Stomach (tissue), 8 donors: ENCODE measurements at regions not wholly inside any gene's neighbourhood (a gene's known extent, or its start where the extent isn't known, plus 50 kb on each side); places are given as distances from the start of the nearest gene placed in this dataset.

Source experiments
- DNase-seq, 2 donors: peaks; one replicate each; pipeline versions ENCODE4 v3.0.0 to v3.0.0-alpha.2; 2013 to 2019
- H3K27ac ChIP-seq, 5 donors: fragments of 200-600 bp in 4 of 5; sonication (generic) in 4 of 5; one replicate each; pipeline ENCODE4 v1.5.1; 2013 to 2019; ENCODE audit warnings: mild to moderate bottlenecking in 1 of 5, moderate library complexity in 1 of 5
- H3K27me3 ChIP-seq, 3 donors: fragments of 200-600 bp; sonication (generic); one replicate each; pipeline ENCODE4 v1.5.1; 2017 to 2019; ENCODE audit warnings: mixed run types in 1 of 3
- H3K36me3 ChIP-seq, 4 donors: fragments of 200-600 bp; sonication (generic); 1 replicate in 3 of 4; 2 replicates in 1 of 4; pipeline ENCODE4 v1.5.1; 2016 to 2019
- H3K4me1 ChIP-seq, 4 donors: fragments of 200-600 bp; sonication (generic); one replicate each; pipeline ENCODE4 v1.5.1; 2016 to 2019
- H3K4me3 ChIP-seq, 4 donors: fragments of 200-600 bp; sonication (generic) in 3 of 4; one replicate each; pipeline ENCODE4 v1.5.1; 2016 to 2019; ENCODE audit warnings: mild to moderate bottlenecking in 1 of 4
- H3K9me3 ChIP-seq, 4 donors: fragments of 200-600 bp; sonication (generic); one replicate each; pipeline ENCODE4 v1.5.1; 2016 to 2019
- CTCF ChIP-seq, 7 experiments: fragments of 450-650 bp in 4 of 7; fragments of 200-600 bp in 3 of 7; sonication (generic) in 3 of 7; IDR thresholded peaks; one replicate each; pipeline ENCODE4 v1.5.1; 2016 to 2019; ENCODE audit warnings: antibody characterized with exemption in 7 of 7, control low read depth in 2 of 7, mild to moderate bottlenecking in 1 of 7
- EP300 ChIP-seq: sonication (generic); formaldehyde crosslinking; IDR thresholded peaks from one replicate; pipeline ENCODE4 v1.6.1; 2017; ENCODE audit warnings: antibody characterized with exemption
- POLR2A ChIP-seq, 4 donors: fragments of 450-650 bp; IDR thresholded peaks; one replicate each; pipeline ENCODE4 v1.6.1; 2016; ENCODE audit warnings: antibody characterized with exemption in 4 of 4, control low read depth in 2 of 4, mild to moderate bottlenecking in 1 of 4, moderate library complexity in 1 of 4
- POLR2AphosphoS5 ChIP-seq, 3 donors: sonication (generic); formaldehyde crosslinking; IDR thresholded peaks; one replicate each; pipeline ENCODE4 v1.6.1; 2016; ENCODE audit warnings: antibody characterized with exemption in 3 of 3
- WGBS, 5 donors: extraction: QIAGEN DNeasy Blood & Tissue Kit in 3 of 5; methylation state at CpG; one replicate each; pipeline versions ENCODE4 v1.1.5 to v1.1.7; 2013 to 2018; 5-methylcytosine and 5-hydroxymethylcytosine counted together
- intact Hi-C: fragments of 100-400 bp; cut with DNase I; formaldehyde crosslinking; loops from one replicate; pipeline ENCODE4 v1.15.1; 2023; ENCODE audit warnings: low total_unique reads
- donor health status: healthy with polysubstance abuse.
- donor health status: Bipolar disorder and iron deficiency.
- donor health status: healthy.

- Histone ChIP-seq H3K27ac (no peak overlapping the region), H3K4me1 (peaks cover 0 to 6% (median 0%) of the 10 kb centered on the region in 4 donors), H3K4me3 (no peak overlapping the region), H3K27me3 (no peaks in the 10 kb centered on the region), H3K9me3 (no peaks in the 10 kb centered on the region), H3K36me3 (no peaks in the 10 kb centered on the region)
- intact Hi-C loops = no loop called here
- WGBS, 5 donors = 68 to 81% (median 79%) methylated on average over 7 of the region's 7 CpGs
- DNase-seq = no peak
- TF ChIP-seq EP300 (no peak), CTCF (IDR thresholded peaks at IDR 0.05) (no peak), POLR2AphosphoS5 (IDR thresholded peaks at IDR 0.05) (no peak), POLR2A (IDR thresholded peaks at IDR 0.05) (no peak)
These were observed 530.2 kb downstream of the SOX6 start for GRCh38 chr11:15825976-15826650.

GRCh38 chr11:15826826-15827225 is 529.5 kb downstream of the SOX6 start:
- TF ChIP-seq POLR2A (IDR thresholded peaks at IDR 0.05) (no peak), CTCF (IDR thresholded peaks at IDR 0.05) (peak in 4 of 7 experiments; percentile 7 to 36 (median 28))
- H3K27ac ChIP-seq = no peak overlapping the region
- intact Hi-C loops = no loop called here
- H3K27me3 ChIP-seq = no peaks in the 10 kb centered on the region
- peaks cover 0 to 6% (median 0%) of the 10 kb centered on the region in 4 donors for H3K4me1 ChIP-seq
- H3K36me3 ChIP-seq = no peaks in the 10 kb centered on the region
- peak in 1 of 2 donors; percentile 56 for DNase-seq
- H3K4me3 ChIP-seq = no peak overlapping the region
- H3K9me3 ChIP-seq = no peaks in the 10 kb centered on the region

GRCh38 chr11:15828215-15828853 is 528.0 kb downstream of the SOX6 start:
- no peak for DNase-seq
- intact Hi-C loops = no loop called here
- Histone ChIP-seq H3K9me3 (no peaks in the 10 kb centered on the region), H3K4me3 (no peak overlapping the region), H3K27me3 (no peaks in the 10 kb centered on the region), H3K36me3 (no peaks in the 10 kb centered on the region), H3K27ac (no peak overlapping the region), H3K4me1 (peaks cover 0 to 6% (median 0%) of the 10 kb centered on the region in 4 donors)
- TF ChIP-seq EP300 = no peak
- TF ChIP-seq POLR2A (IDR thresholded peaks at IDR 0.05) = no peak
- no peak for TF ChIP-seq POLR2AphosphoS5 (IDR thresholded peaks at IDR 0.05)
- no peak for TF ChIP-seq CTCF (IDR thresholded peaks at IDR 0.05)
- 77 to 87% (median 81%) methylated on average over 9 of the region's 9 CpGs for WGBS, 5 donors

GRCh38 chr11:15829312-15829711 is 527.0 kb downstream of the SOX6 start:
- Histone ChIP-seq H3K9me3 (no peaks in the 10 kb centered on the region), H3K27me3 (no peaks in the 10 kb centered on the region), H3K4me3 (no peak overlapping the region), H3K36me3 (no peaks in the 10 kb centered on the region), H3K4me1 (peaks cover 0 to 6% (median 0%) of the 10 kb centered on the region in 4 donors), H3K27ac (no peak overlapping the region)
- no peak for TF ChIP-seq CTCF (IDR thresholded peaks at IDR 0.05)
- no peak for TF ChIP-seq POLR2AphosphoS5 (IDR thresholded peaks at IDR 0.05)
- TF ChIP-seq POLR2A (IDR thresholded peaks at IDR 0.05) = no peak
- no peak for TF ChIP-seq EP300
- DNase-seq = no peak
- WGBS, 5 donors = 48 to 75% (median 67%) methylated on average over 1 of the region's 1 CpG
- intact Hi-C loops = no loop called here
